Transverse colon (tissue), 4 donors: ENCODE measurements at regions not wholly inside any gene's neighbourhood (a gene's known extent, or its start where the extent isn't known, plus 50 kb on each side); places are given as distances from the start of the nearest gene placed in this dataset.

Experiments used
- DNase-seq: peaks from one replicate; pipeline ENCODE4 v3.0.0-alpha.2; 2019
- H3K27ac ChIP-seq, 4 donors: fragments of 200-600 bp; sonication (generic); 2 replicates each; pipeline ENCODE4 v1.5.1; 2016 to 2018; ENCODE audit warnings: inconsistent platforms in 4 of 4
- H3K27me3 ChIP-seq: fragments of 200-600 bp; sonication (generic); 2 replicates; pipeline ENCODE4 v1.5.1; 2017; ENCODE audit warnings: inconsistent platforms
- H3K36me3 ChIP-seq, 4 donors: fragments of 200-600 bp; sonication (generic); 2 replicates each; pipeline ENCODE4 v1.5.1; 2017 to 2019; ENCODE audit warnings: inconsistent platforms in 4 of 4
- H3K4me1 ChIP-seq, 4 donors: fragments of 200-600 bp; sonication (generic); 2 replicates each; pipeline ENCODE4 v1.5.1; 2017 to 2020; ENCODE audit warnings: inconsistent platforms in 4 of 4
- H3K4me3 ChIP-seq, 4 donors: fragments of 200-600 bp; sonication (generic); 1 replicate in 1 of 4; 2 replicates in 3 of 4; pipeline versions ENCODE4 v1.5.1 to v1.6.1; 2017 to 2019; ENCODE audit warnings: inconsistent platforms in 4 of 4
- H3K9me3 ChIP-seq, 2 donors: fragments of 200-600 bp; sonication (generic); 2 replicates each; pipeline ENCODE4 v1.5.1; 2017 to 2019; ENCODE audit warnings: inconsistent platforms in 2 of 2
- EP300 ChIP-seq: sonication (generic); formaldehyde crosslinking; IDR thresholded peaks from one replicate; pipeline ENCODE4 v1.6.1; 2017; ENCODE audit warnings: antibody characterized with exemption, low read depth
- POLR2A ChIP-seq: fragments of 450-650 bp; IDR thresholded peaks from one replicate; pipeline ENCODE4 v1.6.1; 2016; ENCODE audit warnings: antibody characterized with exemption, mild to moderate bottlenecking, moderate library complexity
- POLR2AphosphoS5 ChIP-seq, 3 donors: sonication (generic); formaldehyde crosslinking; IDR thresholded peaks; one replicate each; pipeline ENCODE4 v1.6.1; 2016; ENCODE audit warnings: antibody characterized with exemption in 3 of 3
- WGBS, 2 donors: methylation state at CpG; one replicate each; pipeline ENCODE4 v1.1.5; 2018; ENCODE audit warnings: low coverage in 1 of 2; 5-methylcytosine and 5-hydroxymethylcytosine counted together
- in situ Hi-C, 4 donors: fragments of 200-750 bp; cut with MboI; loops; one replicate each; pipeline versions ENCODE4 v1.15.0 to v1.15.1; 2017; ENCODE audit warnings: low sequenced_read_pairs in 3 of 4, low pct_ligation_motif_present in 1 of 4, low pct_unique_long_range_greater_than_20kb in 1 of 4
- intact Hi-C: fragments of 100-400 bp; cut with DNase I; formaldehyde crosslinking; loops from one replicate; pipeline ENCODE4 v1.15.1; 2023; ENCODE audit warnings: low total_unique reads
- TF ChIP-seq, protein P1 (sequence below), 5 experiments: fragments of 200-600 bp in 3 of 5; fragments of 450-650 bp in 2 of 5; sonication (generic) in 3 of 5; IDR thresholded peaks; 1 replicate in 2 of 5; 2 replicates in 3 of 5; pipeline ENCODE4 v1.5.1; 2016 to 2017; ENCODE audit warnings: antibody characterized with exemption in 5 of 5, inconsistent platforms in 3 of 5, mild to moderate bottlenecking in 2 of 5, moderate library complexity in 1 of 5

DNA sequence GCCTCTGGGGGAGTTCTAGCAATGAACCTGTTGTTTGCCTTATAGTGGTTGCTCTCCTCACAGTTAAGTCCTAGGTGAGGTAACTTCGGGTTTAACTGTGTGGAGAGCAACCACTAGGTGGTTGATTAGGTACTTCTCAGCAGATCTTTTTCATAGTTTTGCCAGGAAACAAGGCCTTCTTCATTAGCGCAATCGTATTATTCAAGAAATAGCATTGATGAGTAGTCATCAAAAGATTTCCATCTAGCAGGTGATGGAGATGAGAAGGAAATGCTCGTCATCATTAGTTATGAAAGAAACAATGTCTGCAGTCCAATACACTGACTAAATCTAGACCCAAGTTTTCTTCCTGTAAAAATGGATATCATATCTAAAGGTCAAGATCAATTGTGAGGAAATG lies 923.3 kb downstream of the AACS start:
- Histone ChIP-seq H3K4me1 (no peaks in the 10 kb centered on the region), H3K9me3 (no peaks in the 10 kb centered on the region), H3K27me3 (peaks cover 5% of the 10 kb centered on the region), H3K36me3 (no peaks in the 10 kb centered on the region), H3K27ac (no peak overlapping the region), H3K4me3 (no peak overlapping the region)
- in situ Hi-C loops = no loop called here
- intact Hi-C loops = no loop called here
- WGBS, 2 donors = 86 to 89% methylated on average over 1 to 4 of the region's 4 CpGs
- DNase-seq = no peak
- TF ChIP-seq EP300 (no peak), POLR2A (no peak), POLR2AphosphoS5 (IDR thresholded peaks at IDR 0.05) (no peak)
- TF ChIP-seq, protein P1, sequence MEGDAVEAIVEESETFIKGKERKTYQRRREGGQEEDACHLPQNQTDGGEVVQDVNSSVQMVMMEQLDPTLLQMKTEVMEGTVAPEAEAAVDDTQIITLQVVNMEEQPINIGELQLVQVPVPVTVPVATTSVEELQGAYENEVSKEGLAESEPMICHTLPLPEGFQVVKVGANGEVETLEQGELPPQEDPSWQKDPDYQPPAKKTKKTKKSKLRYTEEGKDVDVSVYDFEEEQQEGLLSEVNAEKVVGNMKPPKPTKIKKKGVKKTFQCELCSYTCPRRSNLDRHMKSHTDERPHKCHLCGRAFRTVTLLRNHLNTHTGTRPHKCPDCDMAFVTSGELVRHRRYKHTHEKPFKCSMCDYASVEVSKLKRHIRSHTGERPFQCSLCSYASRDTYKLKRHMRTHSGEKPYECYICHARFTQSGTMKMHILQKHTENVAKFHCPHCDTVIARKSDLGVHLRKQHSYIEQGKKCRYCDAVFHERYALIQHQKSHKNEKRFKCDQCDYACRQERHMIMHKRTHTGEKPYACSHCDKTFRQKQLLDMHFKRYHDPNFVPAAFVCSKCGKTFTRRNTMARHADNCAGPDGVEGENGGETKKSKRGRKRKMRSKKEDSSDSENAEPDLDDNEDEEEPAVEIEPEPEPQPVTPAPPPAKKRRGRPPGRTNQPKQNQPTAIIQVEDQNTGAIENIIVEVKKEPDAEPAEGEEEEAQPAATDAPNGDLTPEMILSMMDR (IDR thresholded peaks at IDR 0.05) = no peak

DNA sequence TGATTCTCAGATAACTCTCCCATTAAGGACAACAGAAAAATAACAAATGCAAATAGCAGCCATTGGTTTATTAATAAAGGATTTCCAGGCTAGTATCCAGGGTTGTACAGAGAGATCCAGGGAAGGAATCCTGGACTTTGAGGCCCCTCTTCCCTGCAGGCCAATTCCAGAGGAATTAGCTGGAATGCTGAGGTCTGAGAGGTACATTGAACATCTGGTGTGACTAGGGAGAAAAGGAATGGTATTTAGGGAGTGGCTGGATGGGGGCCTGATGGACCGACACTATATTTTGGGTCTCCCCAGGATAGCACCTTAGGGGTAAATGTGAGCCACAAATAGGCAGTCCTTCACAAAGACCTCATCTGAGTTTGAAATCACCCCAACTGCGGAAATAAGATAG lies 924.5 kb downstream of the AACS start:
- Histone ChIP-seq H3K4me1 (no peaks in the 10 kb centered on the region), H3K9me3 (no peaks in the 10 kb centered on the region), H3K36me3 (no peaks in the 10 kb centered on the region), H3K27ac (no peak overlapping the region), H3K27me3 (no peaks in the 10 kb centered on the region), H3K4me3 (no peak overlapping the region)
- no peak for TF ChIP-seq POLR2A
- TF ChIP-seq, protein P1 (IDR thresholded peaks at IDR 0.05) = no peak
- 87% methylated on average over 2 of the region's 2 CpGs; no CpG with 5 or more reads in 1 of the 2 donors for WGBS, 2 donors
- intact Hi-C loops = no loop called here
- in situ Hi-C loops = no loop called here
- DNase-seq = no peak

DNA sequence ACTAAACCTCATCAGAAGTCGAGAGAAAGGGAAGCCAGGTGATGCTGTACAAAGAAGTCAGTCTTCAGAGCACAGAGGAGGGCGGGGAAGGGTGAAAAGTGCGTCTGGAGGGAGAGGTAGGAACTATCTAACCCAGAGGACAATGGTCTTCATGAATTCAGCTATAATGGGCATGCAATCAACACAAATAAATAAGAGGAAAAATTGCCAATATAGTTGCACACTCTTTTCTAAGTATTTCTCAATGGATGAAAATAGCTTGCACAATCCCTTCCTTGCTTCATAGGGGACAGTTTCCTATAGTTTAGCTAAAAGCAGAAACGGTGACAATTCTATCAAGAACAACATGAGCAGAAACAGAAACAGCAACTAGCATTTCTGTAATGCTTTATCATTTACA lies 931.2 kb downstream of the AACS start:
- no peak for DNase-seq
- 41 to 50% methylated on average over 4 of the region's 4 CpGs for WGBS, 2 donors
- TF ChIP-seq POLR2AphosphoS5 (IDR thresholded peaks at IDR 0.05) (no peak), EP300 (no peak), POLR2A (no peak)
- TF ChIP-seq, protein P1 (IDR thresholded peaks at IDR 0.05) = no peak
- Histone ChIP-seq H3K4me1 (no peaks in the 10 kb centered on the region), H3K27ac (no peak overlapping the region), H3K36me3 (no peaks in the 10 kb centered on the region), H3K4me3 (no peak overlapping the region), H3K27me3 (no peaks in the 10 kb centered on the region), H3K9me3 (no peaks in the 10 kb centered on the region)
- intact Hi-C loops = no loop called here
- in situ Hi-C loops = no loop called here

DNA sequence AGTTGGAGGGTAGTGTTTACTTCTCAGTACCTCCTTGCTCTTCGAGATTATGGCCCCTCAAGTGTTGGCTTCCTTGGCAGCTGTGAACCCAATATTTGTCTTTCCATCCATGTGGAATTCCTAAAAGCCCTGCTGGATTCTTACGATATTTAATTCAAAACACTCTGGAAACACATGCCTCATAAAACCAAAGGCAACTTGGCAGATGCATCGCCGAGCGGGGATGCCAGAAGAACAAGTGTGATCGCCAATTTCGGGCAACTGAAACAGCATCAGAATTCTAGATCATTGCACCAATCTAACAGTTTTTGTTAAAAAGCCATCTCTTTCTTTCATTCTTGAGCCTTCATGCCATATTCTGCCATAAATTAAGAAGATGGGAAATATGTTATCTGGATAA lies 934.4 kb downstream of the AACS start:
- in situ Hi-C loops (no loop called here), intact Hi-C loops (no loop called here)
- 70 to 90% methylated on average over 5 to 7 of the region's 7 CpGs for WGBS, 2 donors
- TF ChIP-seq POLR2A = no peak
- TF ChIP-seq, protein P1 (IDR thresholded peaks at IDR 0.05) = no peak
- TF ChIP-seq EP300 = no peak
- TF ChIP-seq POLR2AphosphoS5 (IDR thresholded peaks at IDR 0.05) = no peak
- Histone ChIP-seq H3K27ac (no peak overlapping the region), H3K36me3 (no peaks in the 10 kb centered on the region), H3K4me1 (no peaks in the 10 kb centered on the region), H3K9me3 (peaks cover 4 to 11% of the 10 kb centered on the region in 2 donors), H3K4me3 (no peak overlapping the region), H3K27me3 (no peaks in the 10 kb centered on the region)
- no peak for DNase-seq
